Naive thymus-derived CD8-positive, alpha-beta T cell (primary cell): ENCODE measurements at regions not wholly inside any gene's neighbourhood (a gene's known extent, or its start where the extent isn't known, plus 50 kb on each side); places are given as distances from the start of the nearest gene placed in this dataset.
"Not testable (repeated sequence)": the region's sequence is repeated elsewhere in the genome, so short reads cannot be mapped to it uniquely, and the experiment has no call there.

Experiments used
- ATAC-seq, 2 donors: fragments of 150-1000 bp; cut with Tn5 transposase in 1 of 2; sonication (Bioruptor Pico), chemical (Tn5 transposase) in 1 of 2; 1 replicate in 1 of 2; 2 replicates in 1 of 2; pipeline ENCODE4 v1.10.0; 2021; ENCODE audit warnings: mild to moderate bottlenecking in 2 of 2, moderate library complexity in 2 of 2
- POLR2A ChIA-PET: fragments of 350-600 bp; sonication (Branson Sonifier 250); formaldehyde crosslinking; loops from one replicate; lab custom pipeline; 2021; ENCODE audit warnings: antibody characterized with exemption; lab: Charles Lee
- DNase-seq, 10 donors: peaks; one replicate each; pipeline versions ENCODE4 v3.0.0 to v3.0.0-alpha.2; 2020 to 2022
- H3K27ac Mint-ChIP-seq, 10 donors: one replicate each; pipeline ENCODE4 v1.8.0; 2020 to 2022; ENCODE audit warnings: mild to moderate bottlenecking in 10 of 10, mixed read lengths in 10 of 10, moderate library complexity in 4 of 10, inconsistent platforms in 1 of 10
- H3K27me3 Mint-ChIP-seq, 5 donors: one replicate each; pipeline ENCODE4 v1.8.0; 2021 to 2022; ENCODE audit warnings: mixed read lengths in 5 of 5
- H3K36me3 Mint-ChIP-seq, 3 donors: one replicate each; pipeline ENCODE4 v1.8.0; 2020 to 2022; ENCODE audit warnings: mixed read lengths in 3 of 3, mild to moderate bottlenecking in 2 of 3, inconsistent platforms in 1 of 3
- H3K4me1 Mint-ChIP-seq, 4 donors: one replicate each; pipeline ENCODE4 v1.8.0; 2021 to 2022; ENCODE audit warnings: mixed read lengths in 4 of 4
- H3K4me3 Mint-ChIP-seq, 10 donors: one replicate each; pipeline ENCODE4 v1.8.0; 2020 to 2022; ENCODE audit warnings: mild to moderate bottlenecking in 10 of 10, mixed read lengths in 10 of 10, moderate library complexity in 6 of 10, inconsistent platforms in 1 of 10
- H3K9me3 Mint-ChIP-seq, 9 donors: one replicate each; pipeline ENCODE4 v1.8.0; 2020 to 2022; ENCODE audit warnings: mixed read lengths in 9 of 9, mild to moderate bottlenecking in 3 of 9, inconsistent platforms in 1 of 9, moderate library complexity in 1 of 9

GRCh38 chr4:147112196-147112595 lies 166.5 kb upstream of the TTC29 start:
- H3K4me3 Mint-ChIP-seq, POLR2A ChIA-PET, H3K27ac Mint-ChIP-seq, ATAC-seq, DNase-seq, H3K36me3 Mint-ChIP-seq, H3K27me3 Mint-ChIP-seq, H3K4me1 Mint-ChIP-seq: not testable (repeated sequence)
- H3K9me3 Mint-ChIP-seq: peaks cover 0 to 25% (median 13%) of the 10 kb centered on the region in 9 donors

GRCh38 chr4:147117431-147117830 lies 171.8 kb upstream of the TTC29 start:
- POLR2A ChIA-PET: no interaction called here

GRCh38 chr4:147118528-147118927 lies 172.9 kb upstream of the TTC29 start:
- H3K27ac Mint-ChIP-seq: no peak overlapping the region
- peaks cover 0 to 21% (median 11%) of the 10 kb centered on the region in 9 donors for H3K9me3 Mint-ChIP-seq
- H3K36me3 Mint-ChIP-seq: no peaks in the 10 kb centered on the region
- DNase-seq (no peak), ATAC-seq (no peak)
- POLR2A ChIA-PET: no interaction called here
- H3K4me3 Mint-ChIP-seq: no peak overlapping the region
- H3K27me3 Mint-ChIP-seq: peaks cover 0 to 4% (median 2%) of the 10 kb centered on the region in 5 donors
- no peaks in the 10 kb centered on the region for H3K4me1 Mint-ChIP-seq

More at GRCh38 chr4:147117431-147117830, 171.8 kb upstream of the TTC29 start:
- Mint-ChIP-seq H3K36me3 (no peaks in the 10 kb centered on the region), H3K9me3 (peaks cover 0 to 25% (median 13%) of the 10 kb centered on the region in 9 donors), H3K4me1 (no peaks in the 10 kb centered on the region), H3K27ac (no peak overlapping the region), H3K27me3 (peaks cover 0 to 4% (median 3%) of the 10 kb centered on the region in 5 donors), H3K4me3 (no peak overlapping the region)
- DNase-seq: no peak
- no peak for ATAC-seq

- H3K27me3 Mint-ChIP-seq: peaks cover 3 to 31% (median 13%) of the 10 kb centered on the region in 5 donors
- H3K27ac Mint-ChIP-seq: no peak overlapping the region
- POLR2A ChIA-PET: no interaction called here
- peaks cover 0 to 5% (median 0%) of the 10 kb centered on the region in 9 donors for H3K9me3 Mint-ChIP-seq
- no peak for ATAC-seq
- H3K4me1 Mint-ChIP-seq: no peaks in the 10 kb centered on the region
- peaks cover 0 to 5% (median 0%) of the 10 kb centered on the region in 3 donors for H3K36me3 Mint-ChIP-seq
- no peak overlapping the region for H3K4me3 Mint-ChIP-seq
- no peak for DNase-seq
Observed at GRCh38 chr4:147122685-147123084, 177.0 kb upstream of the TTC29 start.

GRCh38 chr4:147123146-147123545 lies 177.5 kb upstream of the TTC29 start:
- POLR2A ChIA-PET: no interaction called here
- Mint-ChIP-seq H3K27ac (no peak overlapping the region), H3K36me3 (peaks cover 0 to 5% (median 0%) of the 10 kb centered on the region in 3 donors), H3K27me3 (peaks cover 3 to 32% (median 15%) of the 10 kb centered on the region in 5 donors), H3K4me3 (no peak overlapping the region), H3K9me3 (peaks cover 0 to 5% (median 0%) of the 10 kb centered on the region in 9 donors), H3K4me1 (no peaks in the 10 kb centered on the region)
- no peak for ATAC-seq
- DNase-seq: no peak

GRCh38 chr4:147128787-147129186 lies 183.1 kb upstream of the TTC29 start:
- Mint-ChIP-seq H3K27me3 (peaks cover 8 to 40% (median 18%) of the 10 kb centered on the region in 5 donors), H3K27ac (no peak overlapping the region), H3K4me3 (no peak overlapping the region), H3K9me3 (peaks cover 0 to 5% (median 0%) of the 10 kb centered on the region in 9 donors), H3K4me1 (no peaks in the 10 kb centered on the region), H3K36me3 (peaks cover 0 to 5% (median 0%) of the 10 kb centered on the region in 3 donors)
- ATAC-seq (no peak), DNase-seq (no peak)
- POLR2A ChIA-PET: no interaction called here

GRCh38 chr4:147129687-147130086 lies 184.0 kb upstream of the TTC29 start:
- Mint-ChIP-seq H3K4me3 (no peak overlapping the region), H3K9me3 (peaks cover 0 to 5% (median 0%) of the 10 kb centered on the region in 9 donors), H3K36me3 (peaks cover 0 to 5% (median 0%) of the 10 kb centered on the region in 3 donors), H3K27ac (no peak overlapping the region), H3K4me1 (no peaks in the 10 kb centered on the region), H3K27me3 (peaks cover 8 to 39% (median 19%) of the 10 kb centered on the region in 5 donors)
- POLR2A ChIA-PET: no interaction called here
- no peak for DNase-seq
- ATAC-seq: no peak

- Mint-ChIP-seq H3K4me1 (no peaks in the 10 kb centered on the region), H3K4me3 (no peak overlapping the region), H3K36me3 (no peaks in the 10 kb centered on the region), H3K27me3 (peaks cover 7 to 29% (median 9%) of the 10 kb centered on the region in 5 donors), H3K27ac (no peak overlapping the region), H3K9me3 (no peaks in the 10 kb centered on the region)
- POLR2A ChIA-PET: no interaction called here
- DNase-seq: no peak
- ATAC-seq: no peak
Observed at GRCh38 chr4:147134536-147135210, 189.0 kb upstream of the TTC29 start.

GRCh38 chr4:147136310-147136709 lies 190.6 kb upstream of the TTC29 start:
- ATAC-seq (no peak), DNase-seq (no peak)
- no peak overlapping the region for H3K4me3 Mint-ChIP-seq
- H3K4me1 Mint-ChIP-seq: no peaks in the 10 kb centered on the region
- POLR2A ChIA-PET: no interaction called here
- no peaks in the 10 kb centered on the region for H3K9me3 Mint-ChIP-seq
- no peaks in the 10 kb centered on the region for H3K36me3 Mint-ChIP-seq
- H3K27me3 Mint-ChIP-seq: peaks cover 9 to 29% (median 11%) of the 10 kb centered on the region in 5 donors
- no peak overlapping the region for H3K27ac Mint-ChIP-seq

- Mint-ChIP-seq H3K9me3 (no peaks in the 10 kb centered on the region), H3K27ac (no peak overlapping the region), H3K4me1 (no peaks in the 10 kb centered on the region), H3K36me3 (no peaks in the 10 kb centered on the region), H3K27me3 (peaks cover 9 to 29% (median 11%) of the 10 kb centered on the region in 5 donors), H3K4me3 (no peak overlapping the region)
- POLR2A ChIA-PET: no interaction called here
- DNase-seq (no peak), ATAC-seq (no peak)
Observed at GRCh38 chr4:147136751-147137150, 191.1 kb upstream of the TTC29 start.

GRCh38 chr4:147137280-147137679 lies 191.6 kb upstream of the TTC29 start:
- no peak overlapping the region for H3K27ac Mint-ChIP-seq
- no peaks in the 10 kb centered on the region for H3K36me3 Mint-ChIP-seq
- POLR2A ChIA-PET: no interaction called here
- no peaks in the 10 kb centered on the region for H3K4me1 Mint-ChIP-seq
- ATAC-seq: no peak
- no peak for DNase-seq
- H3K4me3 Mint-ChIP-seq: no peak overlapping the region
- H3K27me3 Mint-ChIP-seq: peaks cover 9 to 29% (median 11%) of the 10 kb centered on the region in 5 donors
- no peaks in the 10 kb centered on the region for H3K9me3 Mint-ChIP-seq

- H3K9me3 Mint-ChIP-seq: no peaks in the 10 kb centered on the region
- H3K4me3 Mint-ChIP-seq: no peak overlapping the region
- ATAC-seq (no peak), DNase-seq (no peak)
- no peaks in the 10 kb centered on the region for H3K4me1 Mint-ChIP-seq
- peaks cover 5 to 27% (median 10%) of the 10 kb centered on the region in 5 donors for H3K27me3 Mint-ChIP-seq
- H3K27ac Mint-ChIP-seq: no peak overlapping the region
- no peaks in the 10 kb centered on the region for H3K36me3 Mint-ChIP-seq
- POLR2A ChIA-PET: no interaction called here
Observed at GRCh38 chr4:147138171-147138570, 192.5 kb upstream of the TTC29 start.

- Mint-ChIP-seq H3K27me3 (peaks cover 3 to 19% (median 9%) of the 10 kb centered on the region in 5 donors), H3K4me3 (no peak overlapping the region)
Observed at GRCh38 chr4:147139455-147140198, 194.0 kb upstream of the TTC29 start.

More at GRCh38 chr4:147139455-147140198, 194.0 kb upstream of the TTC29 start:
- Mint-ChIP-seq H3K4me1 (no peaks in the 10 kb centered on the region), H3K9me3 (no peaks in the 10 kb centered on the region), H3K36me3 (no peaks in the 10 kb centered on the region), H3K27ac (no peak overlapping the region)
- POLR2A ChIA-PET: no interaction called here
- DNase-seq (no peak), ATAC-seq (no peak)
